Activated CD8-positive, alpha-beta memory T cell treated with anti-CD3 and anti-CD28 coated beads, Interleukin-2, amount 10 ng/mL, durations not matched to agents 7 days and 5 days (primary cell): ENCODE measurements at regions not wholly inside any gene's neighbourhood (a gene's known extent, or its start where the extent isn't known, plus 50 kb on each side); places are given as distances from the start of the nearest gene placed in this dataset.
"Not testable (repeated sequence)": the region's sequence is repeated elsewhere in the genome, so short reads cannot be mapped to it uniquely, and the experiment has no call there.

Experiments
- ATAC-seq: fragments of 150-1000 bp; cut with Tn5 transposase; one replicate; pipeline ENCODE4 v1.10.0; 2021; ENCODE audit warnings: moderate library complexity
- CTCF ChIA-PET: fragments of 350-600 bp; sonication (Branson Sonifier 250); formaldehyde crosslinking; loops from one replicate; lab custom pipeline; 2021; ENCODE audit warnings: antibody characterized with exemption; lab: Charles Lee
- DNase-seq: peaks from one replicate; pipeline ENCODE4 v3.0.0-alpha.2; 2020
- H3K27ac Mint-ChIP-seq: one replicate; pipeline ENCODE4 v1.8.0; 2021; ENCODE audit warnings: mild to moderate bottlenecking, mixed read lengths
- H3K27me3 Mint-ChIP-seq: one replicate; pipeline ENCODE4 v1.8.0; 2021; ENCODE audit warnings: mixed read lengths
- H3K36me3 Mint-ChIP-seq: one replicate; pipeline ENCODE4 v1.8.0; 2021; ENCODE audit warnings: mild to moderate bottlenecking, mixed read lengths
- H3K4me1 Mint-ChIP-seq: one replicate; pipeline ENCODE4 v1.8.0; 2021; ENCODE audit warnings: mixed read lengths
- H3K4me3 Mint-ChIP-seq: one replicate; pipeline ENCODE4 v1.8.0; 2021; ENCODE audit warnings: mild to moderate bottlenecking, moderate library complexity, mixed read lengths
- H3K9me3 Mint-ChIP-seq: one replicate; pipeline ENCODE4 v1.8.0; 2022; ENCODE audit warnings: low read depth, mixed read lengths

DNA sequence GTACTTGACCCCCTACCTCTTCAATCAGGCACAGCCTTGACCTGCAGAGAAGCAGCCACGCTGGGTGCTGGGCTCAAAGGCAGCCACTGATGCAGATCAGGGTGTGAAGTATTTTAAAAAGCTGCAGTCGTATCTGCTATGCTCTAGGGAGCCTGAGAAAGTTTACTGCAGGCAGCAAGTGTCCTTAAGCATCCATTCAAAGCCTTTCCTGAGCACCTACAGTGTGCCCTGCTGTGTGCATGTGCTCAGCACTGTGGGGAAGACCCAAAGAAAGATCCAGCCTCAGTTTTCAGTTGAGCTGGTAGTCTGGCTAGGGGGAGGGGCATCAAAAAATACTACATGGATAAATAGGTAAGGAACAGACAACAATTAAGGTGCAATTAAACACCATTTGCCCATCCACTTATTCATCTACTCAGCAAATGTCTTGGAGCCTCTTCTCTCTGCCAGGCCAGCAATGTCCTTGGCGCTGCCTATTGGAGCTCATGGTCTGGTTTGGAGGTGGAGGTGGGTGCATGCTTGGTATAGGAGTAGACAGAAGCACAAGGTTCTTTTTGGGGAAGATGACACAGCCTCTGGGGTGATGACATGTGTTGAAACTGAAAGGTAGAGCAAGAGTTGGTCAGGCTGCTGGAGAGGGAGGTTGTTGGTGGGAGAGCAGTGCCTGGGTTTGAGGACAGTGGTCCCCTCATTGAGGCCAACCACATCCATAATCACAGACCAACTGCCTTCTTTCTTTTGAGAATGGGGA is 85.9 kb upstream of the PRR23C start:
- DNase-seq = no peak
- Mint-ChIP-seq H3K9me3 (no peaks in the 10 kb centered on the region), H3K27me3 (no peaks in the 10 kb centered on the region), H3K4me3 (no peak overlapping the region), H3K4me1 (peaks cover 14% of the 10 kb centered on the region), H3K27ac (no peak overlapping the region), H3K36me3 (no peaks in the 10 kb centered on the region)
- ATAC-seq = no peak
- CTCF ChIA-PET = interaction anchor here (0.8 kb wide), 1 partner anchor 192 kb away, joined by 3 read pairs; no protein-coding TSS in a partner anchor

DNA sequence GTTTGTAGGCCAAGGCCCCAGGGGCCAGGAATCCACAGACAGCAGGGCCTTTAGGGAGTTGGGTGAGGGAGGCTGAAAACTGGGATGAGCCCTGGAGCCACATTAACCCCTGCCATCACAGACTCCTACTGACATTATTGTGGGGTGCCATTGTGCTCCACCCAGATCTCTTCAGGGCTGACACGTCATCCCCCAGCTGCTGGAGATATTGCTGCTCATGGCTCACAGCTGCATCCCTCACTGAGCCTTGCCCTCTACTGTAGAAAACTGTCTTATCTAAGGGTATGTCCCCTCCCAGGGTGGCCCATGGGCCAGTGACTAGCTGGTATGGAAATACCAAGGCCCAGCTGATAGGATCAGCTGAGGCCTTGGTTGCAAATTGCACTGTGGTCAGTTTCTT is 87.3 kb upstream of the PRR23C start:
- Mint-ChIP-seq H3K36me3 (no peaks in the 10 kb centered on the region), H3K27ac (no peak overlapping the region), H3K4me3 (no peak overlapping the region), H3K4me1 (peaks cover 13% of the 10 kb centered on the region), H3K27me3 (no peaks in the 10 kb centered on the region), H3K9me3 (no peaks in the 10 kb centered on the region)
- ATAC-seq (no peak), DNase-seq (no peak)
- CTCF ChIA-PET = no interaction called here

- Mint-ChIP-seq H3K4me1 (peaks cover 9% of the 10 kb centered on the region), H3K9me3 (no peaks in the 10 kb centered on the region), H3K27ac (no peak overlapping the region), H3K27me3 (no peaks in the 10 kb centered on the region), H3K36me3 (no peaks in the 10 kb centered on the region), H3K4me3 (no peak overlapping the region)
- DNase-seq (no peak), ATAC-seq (no peak)
- CTCF ChIA-PET = interaction anchor here (0.6 kb wide), 1 partner anchor 21 kb away, joined by 4 read pairs; no protein-coding TSS in a partner anchor
Measured at GRCh38 chr3:139132976-139133375, 88.3 kb upstream of the PRR23C start.

DNA sequence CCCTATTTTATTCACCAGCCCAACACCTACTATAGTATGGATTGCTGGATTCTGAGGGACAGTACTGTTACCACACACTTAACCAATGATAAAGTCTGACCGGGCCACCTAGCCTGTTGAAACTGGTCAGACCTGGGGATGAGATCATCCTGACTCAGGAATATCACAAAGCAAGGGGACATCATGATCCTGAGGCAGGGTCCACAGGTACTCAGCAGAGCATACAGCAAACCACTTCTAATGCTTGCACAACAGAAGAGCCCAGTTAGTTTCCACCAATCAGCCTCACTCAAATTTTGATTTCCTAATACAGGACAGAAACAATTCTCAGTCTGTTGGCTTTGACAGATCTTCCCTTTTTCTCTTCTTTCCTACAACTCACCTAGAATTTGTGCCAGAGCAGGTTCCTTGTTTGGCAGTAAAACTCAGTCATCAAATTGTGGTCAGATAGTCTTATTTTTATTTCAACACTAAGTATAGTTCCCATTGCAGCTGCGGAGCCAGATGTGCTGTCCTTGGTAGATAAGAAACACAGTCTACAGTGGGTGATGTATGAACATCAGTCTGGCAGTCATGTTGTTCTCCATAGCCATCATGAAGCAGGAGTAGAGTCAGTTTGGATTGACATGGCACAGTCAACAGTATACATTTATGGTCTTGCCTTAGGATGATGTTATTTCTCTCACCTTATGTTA is 90.1 kb upstream of the PRR23C start:
- no peaks in the 10 kb centered on the region for H3K9me3 Mint-ChIP-seq
- ATAC-seq (no peak), DNase-seq (no peak)
- H3K27ac Mint-ChIP-seq = no peak overlapping the region
- H3K4me1 Mint-ChIP-seq = peaks cover 4% of the 10 kb centered on the region
- H3K4me3 Mint-ChIP-seq = no peak overlapping the region
- H3K27me3 Mint-ChIP-seq = no peaks in the 10 kb centered on the region
- no peaks in the 10 kb centered on the region for H3K36me3 Mint-ChIP-seq
- CTCF ChIA-PET = no interaction called here

DNA sequence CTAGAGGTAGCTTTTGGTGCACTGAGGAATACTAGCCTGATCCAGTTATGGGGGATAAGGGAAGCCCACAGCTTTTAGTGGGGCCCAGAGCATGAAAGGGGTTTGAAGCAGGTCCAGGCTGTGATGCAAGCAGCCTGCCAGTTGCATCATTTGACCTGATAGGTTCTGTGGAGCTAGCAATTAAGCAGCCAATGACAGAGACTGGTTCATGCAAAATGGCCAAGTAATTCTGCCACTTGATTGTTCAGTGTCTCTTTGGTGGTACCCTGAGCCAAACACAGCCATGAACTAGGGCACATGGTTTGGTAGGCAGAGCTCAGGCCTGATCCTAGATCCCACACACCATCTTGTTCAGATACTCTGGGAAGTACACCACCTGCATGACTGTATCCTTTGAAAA is 91.0 kb upstream of the PRR23C start:
- H3K9me3 Mint-ChIP-seq = no peaks in the 10 kb centered on the region
- no peak for DNase-seq
- H3K27ac Mint-ChIP-seq = no peak overlapping the region
- H3K4me3 Mint-ChIP-seq = no peak overlapping the region
- CTCF ChIA-PET = no interaction called here
- H3K36me3 Mint-ChIP-seq = no peaks in the 10 kb centered on the region
- H3K4me1 Mint-ChIP-seq = peaks cover 3% of the 10 kb centered on the region
- ATAC-seq = no peak
- H3K27me3 Mint-ChIP-seq = no peaks in the 10 kb centered on the region

GRCh38 chr3:139136469-139137202 is 91.9 kb upstream of the PRR23C start:
- CTCF ChIA-PET = no interaction called here
- no peaks in the 10 kb centered on the region for H3K4me1 Mint-ChIP-seq
- no peaks in the 10 kb centered on the region for H3K36me3 Mint-ChIP-seq
- ATAC-seq (no peak), DNase-seq (no peak)
- H3K4me3 Mint-ChIP-seq = no peak overlapping the region
- no peaks in the 10 kb centered on the region for H3K9me3 Mint-ChIP-seq
- no peak overlapping the region for H3K27ac Mint-ChIP-seq
- peaks cover 2% of the 10 kb centered on the region for H3K27me3 Mint-ChIP-seq

GRCh38 chr3:139140553-139140952 is 95.9 kb upstream of the PRR23C start:
- H3K36me3 Mint-ChIP-seq = no peaks in the 10 kb centered on the region

DNA sequence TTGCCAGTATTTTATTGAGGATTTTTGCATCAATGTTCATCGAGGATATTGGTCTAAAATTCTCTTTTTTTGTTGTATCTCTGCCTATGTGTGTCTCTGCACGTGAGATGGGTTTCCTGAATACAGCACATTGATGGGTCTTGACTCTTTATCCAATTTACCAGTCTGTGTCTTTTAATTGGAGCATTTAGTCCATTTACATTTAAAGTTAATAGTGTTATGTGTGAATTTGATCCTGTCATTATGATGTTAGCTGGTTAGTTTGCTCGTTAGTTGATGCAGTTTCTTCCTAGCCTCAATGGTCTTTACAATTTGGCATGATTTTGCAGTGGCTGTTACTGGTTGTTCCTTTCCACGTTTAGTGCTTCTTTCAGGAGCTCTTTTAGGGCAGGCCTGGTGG is 101.3 kb upstream of the PRR23C start:
- H3K27me3 Mint-ChIP-seq, H3K9me3 Mint-ChIP-seq, DNase-seq, H3K4me1 Mint-ChIP-seq, H3K36me3 Mint-ChIP-seq, ATAC-seq, CTCF ChIA-PET, H3K27ac Mint-ChIP-seq, H3K4me3 Mint-ChIP-seq: not testable (repeated sequence)

More at GRCh38 chr3:139140553-139140952, 95.9 kb upstream of the PRR23C start:
- no peak overlapping the region for H3K27ac Mint-ChIP-seq
- no peaks in the 10 kb centered on the region for H3K4me1 Mint-ChIP-seq
- peaks cover 3% of the 10 kb centered on the region for H3K27me3 Mint-ChIP-seq
- H3K9me3 Mint-ChIP-seq = no peaks in the 10 kb centered on the region
- no peak overlapping the region for H3K4me3 Mint-ChIP-seq
- CTCF ChIA-PET = no interaction called here
- DNase-seq (no peak), ATAC-seq (no peak)

- Mint-ChIP-seq H3K27me3 (peaks cover 10% of the 10 kb centered on the region), H3K9me3 (no peaks in the 10 kb centered on the region), H3K4me1 (no peaks in the 10 kb centered on the region), H3K4me3 (no peak overlapping the region), H3K27ac (no peak overlapping the region), H3K36me3 (no peaks in the 10 kb centered on the region)
- ATAC-seq = no peak
- CTCF ChIA-PET = no interaction called here
- no peak for DNase-seq
Measured at GRCh38 chr3:139151530-139151929, 106.8 kb upstream of the PRR23C start.

- H3K9me3 Mint-ChIP-seq, H3K27me3 Mint-ChIP-seq, H3K4me1 Mint-ChIP-seq, H3K4me3 Mint-ChIP-seq, H3K27ac Mint-ChIP-seq, H3K36me3 Mint-ChIP-seq, CTCF ChIA-PET, ATAC-seq, DNase-seq: not testable (repeated sequence)
Measured at GRCh38 chr3:139153434-139153833, 108.7 kb upstream of the PRR23C start.

DNA sequence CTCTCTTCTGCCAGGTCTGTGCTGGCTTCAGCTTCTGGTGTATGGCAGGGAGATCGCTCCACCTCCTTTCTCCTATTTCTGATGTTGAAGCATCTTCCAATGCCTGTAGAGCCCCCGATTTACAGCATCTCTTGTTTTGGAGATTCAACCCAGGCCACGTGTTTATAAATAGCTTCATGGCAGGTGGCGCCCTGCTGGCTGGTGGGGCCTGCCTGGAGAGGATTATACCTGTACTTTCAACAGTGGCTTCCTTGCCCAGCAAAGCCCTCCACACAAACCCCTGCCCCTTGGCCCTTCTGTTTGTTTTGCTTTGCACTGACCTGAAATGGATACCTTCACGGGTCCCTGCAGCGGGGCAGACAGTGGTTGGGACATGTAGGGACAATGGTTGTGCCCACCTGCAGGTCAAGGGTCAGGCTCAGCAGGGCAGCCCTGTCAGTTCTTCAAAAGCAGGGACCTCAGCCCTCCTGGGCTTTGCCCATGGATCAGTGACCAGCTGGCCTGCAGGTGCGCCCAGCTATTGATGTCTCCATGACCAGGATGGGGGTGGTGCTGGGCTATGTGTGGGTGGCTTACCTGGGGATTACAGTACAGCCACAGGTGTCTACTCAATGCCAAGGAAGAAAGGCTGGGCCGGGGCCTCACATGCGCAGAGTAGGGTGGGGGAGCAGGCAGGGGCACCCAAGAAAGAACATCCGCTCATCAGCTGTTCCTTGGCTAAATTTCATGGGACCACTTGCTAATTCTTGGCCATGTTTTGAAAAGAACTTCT is 112.7 kb upstream of the PRR23C start:
- CTCF ChIA-PET = no interaction called here
- Mint-ChIP-seq H3K27me3 (peaks cover 6% of the 10 kb centered on the region), H3K27ac (no peak overlapping the region), H3K4me1 (no peaks in the 10 kb centered on the region), H3K9me3 (no peaks in the 10 kb centered on the region), H3K4me3 (no peak overlapping the region), H3K36me3 (no peaks in the 10 kb centered on the region)
- ATAC-seq (no peak), DNase-seq (no peak)

- no peaks in the 10 kb centered on the region for H3K36me3 Mint-ChIP-seq
- CTCF ChIA-PET = interaction anchor here (1.1 kb wide), 1 partner anchor 48 kb away, joined by 3 read pairs; no protein-coding TSS in a partner anchor
- no peak for DNase-seq
- no peaks in the 10 kb centered on the region for H3K9me3 Mint-ChIP-seq
- no peak overlapping the region for H3K27ac Mint-ChIP-seq
- H3K4me1 Mint-ChIP-seq = no peaks in the 10 kb centered on the region
- no peak for ATAC-seq
- H3K4me3 Mint-ChIP-seq = no peak overlapping the region
- no peaks in the 10 kb centered on the region for H3K27me3 Mint-ChIP-seq
Measured at GRCh38 chr3:139159356-139159755, 114.7 kb upstream of the PRR23C start.
